SK-N-SH (cell line): ENCODE measurements at regions not wholly inside any gene's neighbourhood (a gene's known extent, or its start where the extent isn't known, plus 50 kb on each side); places are given as distances from the start of the nearest gene placed in this dataset.

Experiments used
- CTCF ChIA-PET: fragments of 300-600, 350-600 bp; formaldehyde crosslinking; extraction: SDS; loops from one replicate; lab custom pipeline; 2021; lab: Yijun Ruan, JAX
- POLR2A ChIA-PET: fragments of 350-600 bp; sonication (Branson Sonifier 250); formaldehyde crosslinking; extraction: SDS; loops from one replicate; lab custom pipeline; 2020; ENCODE audit warnings: antibody characterized with exemption, inconsistent platforms; lab: Yijun Ruan, JAX
- DNase-seq: peaks from one replicate; pipeline ENCODE4 v3.0.0; 2012
- H2AFZ ChIP-seq: fragments of 200-600 bp; sonication (generic); 2 replicates; pipeline ENCODE4 v1.8.1; 2016; ENCODE audit warnings: antibody characterized with exemption, mild to moderate bottlenecking, low read depth
- H3F3A ChIP-seq: fragments of 200-600 bp; sonication (generic); replicated peaks from 2 replicates; pipeline ENCODE3; 2016; ENCODE audit warnings: antibody characterized with exemption, mild to moderate bottlenecking; ENCODE audit not compliant: insufficient read depth
- H3K27ac ChIP-seq, 2 experiments: fragments of 200-500 bp in 1 of 2; fragments of 200-600 bp in 1 of 2; sonication (Bioruptor generic) in 1 of 2; sonication (generic), shearing (Covaris generic) in 1 of 2; 2 replicates each; pipeline versions ENCODE4 v1.5.1 to v1.6.1; 2014 to 2016; ENCODE audit warnings: low read depth in 2 of 2, inconsistent platforms in 1 of 2, low read length in 1 of 2, mild to moderate bottlenecking in 1 of 2, mixed read lengths in 1 of 2
- H3K27me3 ChIP-seq: fragments of 200-600 bp; sonication (generic), shearing (Covaris generic); 2 replicates; pipeline ENCODE4 v1.6.1; 2016; ENCODE audit warnings: mixed run types; ENCODE audit not compliant: insufficient read depth
- H3K36me3 ChIP-seq, 2 experiments: fragments of 200-500 bp in 1 of 2; fragments of 200-600 bp in 1 of 2; sonication (Bioruptor generic) in 1 of 2; sonication (generic) in 1 of 2; replicated peaks in 1 of 2; 2 replicates each; pipeline versions ENCODE3 to v1.5.1; 2014 to 2016; ENCODE audit warnings: low read length in 1 of 2, mild to moderate bottlenecking in 1 of 2; ENCODE audit not compliant: insufficient read depth in 2 of 2, control insufficient read depth in 1 of 2
- H3K4me1 ChIP-seq, 2 experiments: fragments of 200-500 bp in 1 of 2; fragments of 200-600 bp in 1 of 2; sonication (Bioruptor generic) in 1 of 2; sonication (generic), shearing (Covaris generic) in 1 of 2; 2 replicates each; pipeline versions ENCODE4 v1.5.1 to v1.6.1; 2014 to 2016; ENCODE audit warnings: low read depth in 1 of 2, low read length in 1 of 2, mixed run types in 1 of 2; ENCODE audit not compliant: insufficient read depth in 2 of 2, control insufficient read depth in 1 of 2
- H3K4me2 ChIP-seq: fragments of 200-600 bp; sonication (generic), shearing (Covaris generic); 2 replicates; pipeline ENCODE4 v1.6.1; 2017; ENCODE audit warnings: mixed run types
- H3K4me3 ChIP-seq, 2 experiments: fragments of 200-500 bp in 1 of 2; fragments of 200-600 bp in 1 of 2; sonication (Bioruptor generic) in 1 of 2; sonication (generic), shearing (Covaris generic) in 1 of 2; 2 replicates each; pipeline versions ENCODE4 v1.5.1 to v1.8.1; 2014 to 2016; ENCODE audit warnings: low read depth in 2 of 2, inconsistent platforms in 1 of 2, low read length in 1 of 2, mild to moderate bottlenecking in 1 of 2, mixed read lengths in 1 of 2, moderate library complexity in 1 of 2
- H3K79me2 ChIP-seq: fragments of 200-600 bp; sonication (generic); 2 replicates; pipeline ENCODE4 v1.8.1; 2017; ENCODE audit warnings: mild to moderate bottlenecking; ENCODE audit not compliant: insufficient read depth
- H3K9ac ChIP-seq: fragments of 200-600 bp; sonication (generic); 2 replicates; pipeline ENCODE4 v1.6.1; 2017; ENCODE audit warnings: mixed run types
- H3K9me2 ChIP-seq: fragments of 200-600 bp; sonication (generic); 2 replicates; pipeline ENCODE4 v1.6.1; 2017; ENCODE audit warnings: mixed run types
- H3K9me3 ChIP-seq: fragments of 200-600 bp; sonication (generic); 2 replicates; pipeline ENCODE4 v1.6.1; 2017; ENCODE audit warnings: mixed run types, mild to moderate bottlenecking, moderate library complexity
- H4K20me1 ChIP-seq: fragments of 200-600 bp; sonication (generic); 2 replicates; pipeline ENCODE4 v1.6.1; 2017; ENCODE audit warnings: mild to moderate bottlenecking, mixed run types; ENCODE audit not compliant: insufficient read depth
- EP300 ChIP-seq, 2 experiments: IDR thresholded peaks; 2 replicates each; pipeline versions ENCODE4 v1.4.0 to v1.6.1; 2012; ENCODE audit warnings: borderline replicate concordance in 1 of 2, low read depth in 1 of 2, low read length in 1 of 2
- FOSL2 ChIP-seq: IDR thresholded peaks from 2 replicates; pipeline ENCODE4 v1.4.0; 2012; ENCODE audit warnings: low read depth, mild to moderate bottlenecking, moderate library complexity, borderline replicate concordance
- GATA2 ChIP-seq: sonication (generic); formaldehyde crosslinking; IDR thresholded peaks from 2 replicates; pipeline ENCODE4 v1.5.0; 2020; ENCODE audit warnings: mild to moderate bottlenecking, missing genetic modification reagents
- MEF2A ChIP-seq: IDR thresholded peaks from 2 replicates; pipeline ENCODE4 v1.4.0; 2012; ENCODE audit warnings: low read depth, borderline replicate concordance
- NRF1 ChIP-seq: IDR thresholded peaks from 2 replicates; pipeline ENCODE4 v1.6.1; 2012; ENCODE audit warnings: low read depth, mild to moderate bottlenecking, low read length
- RCOR1 ChIP-seq: fragments of 150-350 bp; IDR thresholded peaks from 2 replicates; pipeline ENCODE4 v1.6.1; 2017; ENCODE audit warnings: antibody characterized with exemption, low read length
- SMC3 ChIP-seq: IDR thresholded peaks from 2 replicates; pipeline ENCODE4 v1.6.1; 2012; ENCODE audit warnings: low read depth, low read length, improper control_type of control experiment
- WGBS: methylation state at CpG from one replicate; pipeline ENCODE4 v1.1.6; 2017; ENCODE audit warnings: low lambda C conversion rate; 5-methylcytosine and 5-hydroxymethylcytosine counted together
- TF ChIP-seq, protein P1 (sequence below): IDR thresholded peaks from 2 replicates; pipeline ENCODE4 v1.4.0; 2012; ENCODE audit warnings: low read depth
- TF ChIP-seq, protein P2 (sequence below): fragments of 200-600 bp; sonication (generic); IDR thresholded peaks from 2 replicates; pipeline ENCODE4 v1.6.1; 2017; ENCODE audit warnings: antibody characterized with exemption, mild to moderate bottlenecking, moderate library complexity
- TF ChIP-seq, protein P3 (sequence below): IDR thresholded peaks from 2 replicates; pipeline ENCODE4 v1.6.1; 2012; ENCODE audit warnings: mild to moderate bottlenecking, low read depth, low read length, moderate library complexity
- TF ChIP-seq, protein P4 (sequence below): fragments of 150-350 bp; IDR thresholded peaks from 2 replicates; pipeline ENCODE4 v1.6.1; 2017; ENCODE audit warnings: antibody characterized with exemption, low read length, low read depth, borderline replicate concordance
- TF ChIP-seq, protein P5 (sequence below): IDR thresholded peaks from 2 replicates; pipeline ENCODE4 v1.4.0; 2012; ENCODE audit warnings: low read depth, borderline replicate concordance

DNA sequence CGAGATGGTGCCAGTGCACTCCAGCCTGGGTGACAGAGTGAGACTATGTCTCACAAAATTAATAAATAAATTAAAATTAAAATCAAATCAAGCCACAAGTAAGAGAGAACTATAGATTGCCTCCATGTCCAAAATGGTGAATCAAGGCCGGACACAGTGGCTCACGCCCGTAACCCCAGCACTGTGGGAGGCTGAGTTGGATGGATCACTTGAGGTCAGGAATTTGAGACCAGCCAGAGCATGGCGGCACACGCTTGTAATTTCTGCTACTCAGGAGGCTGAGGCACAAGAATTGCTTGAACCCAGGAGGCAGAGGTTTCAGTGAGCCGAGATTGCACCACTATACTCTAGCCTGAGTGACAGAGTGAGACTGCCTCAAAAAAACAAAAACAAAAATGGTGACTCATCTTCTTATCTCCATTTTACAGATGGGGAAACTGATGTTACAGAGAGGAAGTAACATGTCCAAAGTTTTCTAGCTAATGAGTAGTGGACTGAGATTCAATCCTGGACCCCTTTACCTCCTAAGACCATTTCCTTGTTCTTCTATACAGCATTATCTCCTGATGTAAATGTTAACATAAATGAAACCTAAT, 99.0 kb upstream of the HNRNPU start:
- Histone ChIP-seq H3K4me1 (peaks cover 14 to 15% of the 10 kb centered on the region in 2 experiments), H3K79me2 (no peaks in the 10 kb centered on the region), H3K9me3 (no peaks in the 10 kb centered on the region), H3K4me3 (no peak overlapping the region), H2AFZ (peak overlapping the region; percentile 79), H3K27me3 (no peaks in the 10 kb centered on the region), H3K27ac (peak overlapping the region; percentile 88 to 91)
- WGBS, result 95% methylated on average over 7 of the region's 7 CpGs
- DNase-seq, result no peak
- ChIA-PET POLR2A (interaction anchor here (0.7 kb wide), 1 partner anchor 99 kb away, joined by 4 read pairs; the partner anchor contains the start of gene HNRNPU), CTCF (interaction anchor here (1.7 kb wide), 1 partner anchor 360 kb away, joined by 4 read pairs; no protein-coding TSS in a partner anchor)
- TF ChIP-seq, protein P1, sequence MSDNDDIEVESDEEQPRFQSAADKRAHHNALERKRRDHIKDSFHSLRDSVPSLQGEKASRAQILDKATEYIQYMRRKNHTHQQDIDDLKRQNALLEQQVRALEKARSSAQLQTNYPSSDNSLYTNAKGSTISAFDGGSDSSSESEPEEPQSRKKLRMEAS, result no peak
- TF ChIP-seq MEF2A (no peak), RCOR1 (no peak), NRF1 (no peak), SMC3 (no peak), GATA2 (CRISPR knock-in tag) (no peak), EP300 (IDR thresholded peaks at IDR 0.05; ENCODE audit: borderline replicate concordance in 1 of 2, low read depth in 1 of 2, low read length in 1 of 2) (no peak), FOSL2 (no peak)
- TF ChIP-seq, protein P2, sequence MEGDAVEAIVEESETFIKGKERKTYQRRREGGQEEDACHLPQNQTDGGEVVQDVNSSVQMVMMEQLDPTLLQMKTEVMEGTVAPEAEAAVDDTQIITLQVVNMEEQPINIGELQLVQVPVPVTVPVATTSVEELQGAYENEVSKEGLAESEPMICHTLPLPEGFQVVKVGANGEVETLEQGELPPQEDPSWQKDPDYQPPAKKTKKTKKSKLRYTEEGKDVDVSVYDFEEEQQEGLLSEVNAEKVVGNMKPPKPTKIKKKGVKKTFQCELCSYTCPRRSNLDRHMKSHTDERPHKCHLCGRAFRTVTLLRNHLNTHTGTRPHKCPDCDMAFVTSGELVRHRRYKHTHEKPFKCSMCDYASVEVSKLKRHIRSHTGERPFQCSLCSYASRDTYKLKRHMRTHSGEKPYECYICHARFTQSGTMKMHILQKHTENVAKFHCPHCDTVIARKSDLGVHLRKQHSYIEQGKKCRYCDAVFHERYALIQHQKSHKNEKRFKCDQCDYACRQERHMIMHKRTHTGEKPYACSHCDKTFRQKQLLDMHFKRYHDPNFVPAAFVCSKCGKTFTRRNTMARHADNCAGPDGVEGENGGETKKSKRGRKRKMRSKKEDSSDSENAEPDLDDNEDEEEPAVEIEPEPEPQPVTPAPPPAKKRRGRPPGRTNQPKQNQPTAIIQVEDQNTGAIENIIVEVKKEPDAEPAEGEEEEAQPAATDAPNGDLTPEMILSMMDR, result no peak
- TF ChIP-seq, protein P3, sequence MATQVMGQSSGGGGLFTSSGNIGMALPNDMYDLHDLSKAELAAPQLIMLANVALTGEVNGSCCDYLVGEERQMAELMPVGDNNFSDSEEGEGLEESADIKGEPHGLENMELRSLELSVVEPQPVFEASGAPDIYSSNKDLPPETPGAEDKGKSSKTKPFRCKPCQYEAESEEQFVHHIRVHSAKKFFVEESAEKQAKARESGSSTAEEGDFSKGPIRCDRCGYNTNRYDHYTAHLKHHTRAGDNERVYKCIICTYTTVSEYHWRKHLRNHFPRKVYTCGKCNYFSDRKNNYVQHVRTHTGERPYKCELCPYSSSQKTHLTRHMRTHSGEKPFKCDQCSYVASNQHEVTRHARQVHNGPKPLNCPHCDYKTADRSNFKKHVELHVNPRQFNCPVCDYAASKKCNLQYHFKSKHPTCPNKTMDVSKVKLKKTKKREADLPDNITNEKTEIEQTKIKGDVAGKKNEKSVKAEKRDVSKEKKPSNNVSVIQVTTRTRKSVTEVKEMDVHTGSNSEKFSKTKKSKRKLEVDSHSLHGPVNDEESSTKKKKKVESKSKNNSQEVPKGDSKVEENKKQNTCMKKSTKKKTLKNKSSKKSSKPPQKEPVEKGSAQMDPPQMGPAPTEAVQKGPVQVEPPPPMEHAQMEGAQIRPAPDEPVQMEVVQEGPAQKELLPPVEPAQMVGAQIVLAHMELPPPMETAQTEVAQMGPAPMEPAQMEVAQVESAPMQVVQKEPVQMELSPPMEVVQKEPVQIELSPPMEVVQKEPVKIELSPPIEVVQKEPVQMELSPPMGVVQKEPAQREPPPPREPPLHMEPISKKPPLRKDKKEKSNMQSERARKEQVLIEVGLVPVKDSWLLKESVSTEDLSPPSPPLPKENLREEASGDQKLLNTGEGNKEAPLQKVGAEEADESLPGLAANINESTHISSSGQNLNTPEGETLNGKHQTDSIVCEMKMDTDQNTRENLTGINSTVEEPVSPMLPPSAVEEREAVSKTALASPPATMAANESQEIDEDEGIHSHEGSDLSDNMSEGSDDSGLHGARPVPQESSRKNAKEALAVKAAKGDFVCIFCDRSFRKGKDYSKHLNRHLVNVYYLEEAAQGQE, result no peak
- TF ChIP-seq, all 33 proteins: peak for 0
- Histone ChIP-seq H3K4me2 (peak overlapping the region; percentile 48; the same call in 1 of the 2 replicates), H3K9ac (peak overlapping the region; percentile 61; the same call in 1 of the 2 replicates), H4K20me1 (no peaks in the 10 kb centered on the region), H3K9me2 (no peaks in the 10 kb centered on the region), H3F3A (peaks cover 29% of the 10 kb centered on the region), H3K36me3 (no peaks in the 10 kb centered on the region)

DNA sequence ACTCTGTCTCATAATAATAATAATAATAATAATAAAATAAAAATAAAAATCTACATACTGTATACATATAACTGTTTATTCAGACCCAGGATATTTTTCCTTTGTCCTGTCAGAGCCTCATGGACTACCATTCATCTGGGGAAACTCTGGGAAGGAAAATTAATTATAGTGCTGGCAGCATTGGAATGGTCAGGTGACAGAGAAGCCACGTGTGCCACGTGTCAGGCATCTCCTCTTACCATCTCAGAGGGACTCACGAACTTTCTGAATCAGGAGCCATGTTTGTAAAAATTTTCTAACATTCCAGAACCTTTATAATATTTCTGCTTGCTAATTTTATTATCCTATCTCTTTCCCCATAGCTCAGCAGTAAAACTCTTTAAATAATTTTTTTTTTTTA, 97.8 kb upstream of the HNRNPU start:
- no peak overlapping the region for H3K9ac ChIP-seq
- H3K36me3 ChIP-seq, result no peaks in the 10 kb centered on the region
- ChIA-PET POLR2A (no interaction called here), CTCF (no interaction called here)
- H3K4me3 ChIP-seq, result no peak overlapping the region
- no peak overlapping the region for H3K27ac ChIP-seq
- no peaks in the 10 kb centered on the region for H3K79me2 ChIP-seq
- peaks cover 29% of the 10 kb centered on the region for H3F3A ChIP-seq
- peaks cover 14 to 15% of the 10 kb centered on the region in 2 experiments for H3K4me1 ChIP-seq
- DNase-seq, result no peak
- no peak overlapping the region for H2AFZ ChIP-seq
- 91% methylated on average over 3 of the region's 3 CpGs for WGBS
- H3K9me2 ChIP-seq, result no peaks in the 10 kb centered on the region
- no peaks in the 10 kb centered on the region for H4K20me1 ChIP-seq
- no peak overlapping the region for H3K4me2 ChIP-seq
- H3K27me3 ChIP-seq, result no peaks in the 10 kb centered on the region
- TF ChIP-seq, protein P4, sequence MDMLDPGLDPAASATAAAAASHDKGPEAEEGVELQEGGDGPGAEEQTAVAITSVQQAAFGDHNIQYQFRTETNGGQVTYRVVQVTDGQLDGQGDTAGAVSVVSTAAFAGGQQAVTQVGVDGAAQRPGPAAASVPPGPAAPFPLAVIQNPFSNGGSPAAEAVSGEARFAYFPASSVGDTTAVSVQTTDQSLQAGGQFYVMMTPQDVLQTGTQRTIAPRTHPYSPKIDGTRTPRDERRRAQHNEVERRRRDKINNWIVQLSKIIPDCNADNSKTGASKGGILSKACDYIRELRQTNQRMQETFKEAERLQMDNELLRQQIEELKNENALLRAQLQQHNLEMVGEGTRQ, result no peak
- TF ChIP-seq, protein P5, sequence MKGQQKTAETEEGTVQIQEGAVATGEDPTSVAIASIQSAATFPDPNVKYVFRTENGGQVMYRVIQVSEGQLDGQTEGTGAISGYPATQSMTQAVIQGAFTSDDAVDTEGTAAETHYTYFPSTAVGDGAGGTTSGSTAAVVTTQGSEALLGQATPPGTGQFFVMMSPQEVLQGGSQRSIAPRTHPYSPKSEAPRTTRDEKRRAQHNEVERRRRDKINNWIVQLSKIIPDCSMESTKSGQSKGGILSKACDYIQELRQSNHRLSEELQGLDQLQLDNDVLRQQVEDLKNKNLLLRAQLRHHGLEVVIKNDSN, result no peak
- no peak for TF ChIP-seq EP300 (IDR thresholded peaks at IDR 0.05; ENCODE audit: borderline replicate concordance in 1 of 2, low read depth in 1 of 2, low read length in 1 of 2)
- H3K9me3 ChIP-seq, result no peaks in the 10 kb centered on the region
